Esophagus muscularis mucosa (tissue), 4 donors: ENCODE measurements at regions not wholly inside any gene's neighbourhood (a gene's known extent, or its start where the extent isn't known, plus 50 kb on each side); places are given as distances from the start of the nearest gene placed in this dataset.

Experiments used
- CTCF ChIP-seq, 3 experiments: fragments of 200-600 bp in 2 of 3; fragments of 450-650 bp in 1 of 3; sonication (generic) in 2 of 3; IDR thresholded peaks; one replicate each; pipeline ENCODE4 v1.5.1; 2017 to 2019; ENCODE audit warnings: antibody characterized with exemption in 3 of 3, mild to moderate bottlenecking in 2 of 3, moderate library complexity in 1 of 3
- EP300 ChIP-seq: sonication (generic); formaldehyde crosslinking; IDR thresholded peaks from one replicate; pipeline ENCODE4 v1.6.1; 2017; ENCODE audit warnings: antibody characterized with exemption
- POLR2AphosphoS5 ChIP-seq, 2 donors: sonication (generic); formaldehyde crosslinking; IDR thresholded peaks; one replicate each; pipeline ENCODE4 v1.6.1; 2017; ENCODE audit warnings: antibody characterized with exemption in 2 of 2

GRCh38 chr2:33929467-33929866, 330.4 kb upstream of the FAM98A start:
- TF ChIP-seq CTCF (IDR thresholded peaks at IDR 0.05) (no peak), EP300 (no peak), POLR2AphosphoS5 (IDR thresholded peaks at IDR 0.05) (no peak)
